Esophagus squamous epithelium (tissue), 5 donors: ENCODE measurements at regions not wholly inside any gene's neighbourhood (a gene's known extent, or its start where the extent isn't known, plus 50 kb on each side); places are given as distances from the start of the nearest gene placed in this dataset.

ENCODE experiments used
- DNase-seq: peaks from one replicate; lab custom pipeline; 2025; lab: John Stamatoyannopoulos, UW
- H3K27ac ChIP-seq, 4 donors: fragments of 200-600 bp; sonication (generic); one replicate each; pipeline ENCODE4 v1.5.1; 2016 to 2019; ENCODE audit warnings: mild to moderate bottlenecking in 1 of 4
- H3K27me3 ChIP-seq, 4 donors: fragments of 200-600 bp; sonication (generic); 1 replicate in 3 of 4; 2 replicates in 1 of 4; pipeline versions ENCODE4 v1.5.1 to v1.6.0; 2017 to 2021; ENCODE audit warnings: antibody characterized with exemption in 1 of 4
- H3K36me3 ChIP-seq, 3 donors: fragments of 200-600 bp; sonication (generic); one replicate each; pipeline ENCODE4 v1.5.1; 2016 to 2019
- H3K4me1 ChIP-seq, 3 donors: fragments of 200-600 bp; sonication (generic); one replicate each; pipeline ENCODE4 v1.5.1; 2017 to 2019
- H3K4me3 ChIP-seq, 4 donors: fragments of 200-600 bp; sonication (generic); 1 replicate in 3 of 4; 2 replicates in 1 of 4; pipeline ENCODE4 v1.5.1; 2016 to 2019; ENCODE audit warnings: mild to moderate bottlenecking in 2 of 4, moderate library complexity in 1 of 4
- H3K9me3 ChIP-seq, 3 donors: fragments of 200-600 bp; sonication (generic); one replicate each; pipeline ENCODE4 v1.5.1; 2016 to 2019
- CTCF ChIP-seq, 6 experiments: fragments of 450-650 bp in 4 of 6; fragments of 200-600 bp in 2 of 6; sonication (generic) in 2 of 6; IDR thresholded peaks; one replicate each; pipeline ENCODE4 v1.5.1; 2016 to 2019; ENCODE audit warnings: antibody characterized with exemption in 6 of 6, mild to moderate bottlenecking in 4 of 6, moderate library complexity in 4 of 6
- POLR2A ChIP-seq, 4 donors: fragments of 450-650 bp; IDR thresholded peaks; one replicate each; pipeline ENCODE4 v1.6.1; 2017; ENCODE audit warnings: antibody characterized with exemption in 4 of 4, mild to moderate bottlenecking in 4 of 4, moderate library complexity in 3 of 4
- WGBS, 2 donors: methylation state at CpG; one replicate each; pipeline ENCODE4 v1.1.5; 2018; 5-methylcytosine and 5-hydroxymethylcytosine counted together
- intact Hi-C: fragments of 100-400 bp; cut with DNase I; formaldehyde crosslinking; loops from one replicate; pipeline ENCODE4 v1.15.0; 2022
- donor health status: DM: yes; HTN: yes; CAD: no.

GRCh38 chr12:86601550-86602308 is 345.5 kb upstream of the MGAT4C start:
- Histone ChIP-seq H3K27me3 (no peaks in the 10 kb centered on the region), H3K36me3 (no peaks in the 10 kb centered on the region), H3K9me3 (no peaks in the 10 kb centered on the region), H3K4me1 (no peaks in the 10 kb centered on the region), H3K4me3 (no peak overlapping the region), H3K27ac (no peak overlapping the region)
- intact Hi-C loops, result no loop called here
- no peak for DNase-seq
- 91 to 93% methylated on average over 14 to 22 of the region's 27 CpGs for WGBS, 2 donors
- TF ChIP-seq CTCF (IDR thresholded peaks at IDR 0.05) (no peak), POLR2A (IDR thresholded peaks at IDR 0.05) (no peak)

DNA sequence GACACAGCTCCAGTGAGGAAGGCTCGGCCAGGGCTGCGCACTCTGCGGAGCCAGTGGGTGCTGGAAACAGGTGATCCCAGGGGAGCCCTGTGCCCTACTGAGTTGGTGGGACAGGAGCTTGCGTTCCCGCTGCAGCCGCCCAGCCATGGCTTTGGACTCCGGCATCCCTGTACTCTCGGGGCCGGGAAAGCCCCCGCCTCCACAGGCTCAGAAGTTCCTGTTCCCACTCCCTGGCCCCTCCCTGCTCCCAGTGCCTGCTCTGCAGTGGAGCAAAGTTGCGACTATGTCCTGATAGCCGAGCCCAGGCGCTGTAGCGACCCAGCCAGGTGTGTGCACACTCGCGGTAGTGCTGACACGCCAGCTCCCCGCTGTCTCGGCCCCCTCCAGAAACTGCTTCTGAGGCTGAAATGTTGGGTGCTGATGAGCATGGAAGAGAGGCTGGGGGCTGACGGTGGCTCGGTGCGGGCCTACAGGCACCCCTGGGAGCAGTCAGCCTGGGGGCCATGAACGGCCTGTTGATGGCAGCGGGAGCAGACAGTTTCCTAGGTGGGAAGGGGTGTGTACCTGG is 344.6 kb upstream of the MGAT4C start:
- H3K27ac ChIP-seq, result no peak overlapping the region
- no peaks in the 10 kb centered on the region for H3K9me3 ChIP-seq
- DNase-seq, result no peak
- no peaks in the 10 kb centered on the region for H3K4me1 ChIP-seq
- H3K27me3 ChIP-seq, result no peaks in the 10 kb centered on the region
- no peaks in the 10 kb centered on the region for H3K36me3 ChIP-seq
- WGBS, 2 donors, result 87 to 93% methylated on average over 3 of the region's 24 CpGs
- TF ChIP-seq CTCF (IDR thresholded peaks at IDR 0.05) (no peak), POLR2A (IDR thresholded peaks at IDR 0.05) (no peak)
- no peak overlapping the region for H3K4me3 ChIP-seq
- intact Hi-C loops, result no loop called here

- H3K4me1 ChIP-seq, result no peaks in the 10 kb centered on the region
- no peak for TF ChIP-seq CTCF (IDR thresholded peaks at IDR 0.05)
- no peaks in the 10 kb centered on the region for H3K9me3 ChIP-seq
- no peak overlapping the region for H3K27ac ChIP-seq
- intact Hi-C loops, result no loop called here
- no peaks in the 10 kb centered on the region for H3K36me3 ChIP-seq
- no peak for DNase-seq
- H3K27me3 ChIP-seq, result no peaks in the 10 kb centered on the region
- no peak overlapping the region for H3K4me3 ChIP-seq
Measured at GRCh38 chr12:86597431-86597830, 341.2 kb upstream of the MGAT4C start.

GRCh38 chr12:86590296-86590695 is 334.1 kb upstream of the MGAT4C start:
- intact Hi-C loops, result no loop called here
- no peaks in the 10 kb centered on the region for H3K4me1 ChIP-seq
- no peak overlapping the region for H3K27ac ChIP-seq
- TF ChIP-seq POLR2A (IDR thresholded peaks at IDR 0.05), result no peak
- no peak for TF ChIP-seq CTCF (IDR thresholded peaks at IDR 0.05)
- H3K4me3 ChIP-seq, result no peak overlapping the region
- no peaks in the 10 kb centered on the region for H3K9me3 ChIP-seq
- no peak for DNase-seq
- no peaks in the 10 kb centered on the region for H3K27me3 ChIP-seq
- H3K36me3 ChIP-seq, result no peaks in the 10 kb centered on the region

GRCh38 chr12:86574143-86574542 is 318.0 kb upstream of the MGAT4C start:
- TF ChIP-seq CTCF (IDR thresholded peaks at IDR 0.05), result no peak
- no peak for TF ChIP-seq POLR2A (IDR thresholded peaks at IDR 0.05)
- H3K4me1 ChIP-seq, result no peaks in the 10 kb centered on the region
- no peaks in the 10 kb centered on the region for H3K27me3 ChIP-seq
- H3K4me3 ChIP-seq, result no peak overlapping the region
- no peaks in the 10 kb centered on the region for H3K9me3 ChIP-seq
- H3K27ac ChIP-seq, result no peak overlapping the region
- H3K36me3 ChIP-seq, result no peaks in the 10 kb centered on the region
- DNase-seq, result no peak
- intact Hi-C loops, result no loop called here
